Activated naive CD4-positive, alpha-beta T cell treated with anti-CD3 and anti-CD28 coated beads, Interleukin-2, amount 10 ng/mL, durations not matched to agents 7 days and 5 days (primary cell): ENCODE measurements at regions not wholly inside any gene's neighbourhood (a gene's known extent, or its start where the extent isn't known, plus 50 kb on each side); places are given as distances from the start of the nearest gene placed in this dataset.

Source experiments
- CTCF ChIA-PET: fragments of 350-600 bp; sonication (Branson Sonifier 250); formaldehyde crosslinking; loops from one replicate; lab custom pipeline; 2021; ENCODE audit warnings: antibody characterized with exemption; lab: Charles Lee
- DNase-seq: peaks from one replicate; pipeline ENCODE4 v3.0.0-alpha.2; 2020
- H3K27ac Mint-ChIP-seq: one replicate; pipeline ENCODE4 v1.8.0; 2021; ENCODE audit warnings: mild to moderate bottlenecking, moderate library complexity, mixed read lengths
- H3K27me3 Mint-ChIP-seq: one replicate; pipeline ENCODE4 v1.8.0; 2021; ENCODE audit warnings: mild to moderate bottlenecking, mixed read lengths
- H3K36me3 Mint-ChIP-seq: one replicate; pipeline ENCODE4 v1.8.0; 2021; ENCODE audit warnings: mixed read lengths
- H3K4me1 Mint-ChIP-seq: one replicate; pipeline ENCODE4 v1.8.0; 2021; ENCODE audit warnings: mixed read lengths
- H3K4me3 Mint-ChIP-seq: one replicate; pipeline ENCODE4 v1.8.0; 2021; ENCODE audit warnings: mild to moderate bottlenecking, moderate library complexity, mixed read lengths
- H3K9me3 Mint-ChIP-seq: one replicate; pipeline ENCODE4 v1.8.0; 2021; ENCODE audit warnings: mixed read lengths

GRCh38 chr12:69084816-69085378 lies 151.9 kb upstream of the CPM start:
- H3K4me3 Mint-ChIP-seq = no peak overlapping the region
- CTCF ChIA-PET = no interaction called here
- H3K27me3 Mint-ChIP-seq = peaks cover 21% of the 10 kb centered on the region
- no peaks in the 10 kb centered on the region for H3K36me3 Mint-ChIP-seq
- no peak for DNase-seq
- H3K9me3 Mint-ChIP-seq = no peaks in the 10 kb centered on the region
- no peak overlapping the region for H3K27ac Mint-ChIP-seq
- H3K4me1 Mint-ChIP-seq = no peaks in the 10 kb centered on the region

DNA sequence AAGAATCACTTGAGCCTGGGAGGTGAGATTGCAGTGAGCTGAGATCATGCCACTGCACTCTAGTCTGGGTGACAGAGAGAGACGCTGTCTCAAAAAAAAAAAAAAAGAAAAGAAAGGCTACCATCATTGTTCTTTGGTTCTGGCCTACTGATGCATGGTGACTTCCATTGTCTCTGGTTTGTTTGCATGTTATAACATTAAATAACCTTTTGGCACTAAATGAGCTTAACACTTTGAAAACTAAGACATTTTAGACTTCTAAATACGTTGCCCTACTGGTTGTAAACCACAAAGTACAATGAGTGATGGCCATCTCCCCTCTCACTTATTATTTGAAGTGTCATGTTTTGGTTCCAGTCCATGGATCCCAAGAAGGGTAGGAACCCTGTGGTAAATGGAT lies 152.9 kb upstream of the CPM start:
- CTCF ChIA-PET = no interaction called here
- Mint-ChIP-seq H3K4me3 (no peak overlapping the region), H3K27ac (no peak overlapping the region), H3K9me3 (no peaks in the 10 kb centered on the region), H3K4me1 (no peaks in the 10 kb centered on the region), H3K36me3 (no peaks in the 10 kb centered on the region), H3K27me3 (peaks cover 31% of the 10 kb centered on the region)
- no peak for DNase-seq

- no peaks in the 10 kb centered on the region for H3K4me1 Mint-ChIP-seq
- H3K36me3 Mint-ChIP-seq = no peaks in the 10 kb centered on the region
- no peak overlapping the region for H3K4me3 Mint-ChIP-seq
- DNase-seq = no peak
- H3K9me3 Mint-ChIP-seq = no peaks in the 10 kb centered on the region
- peaks cover 41% of the 10 kb centered on the region for H3K27me3 Mint-ChIP-seq
- CTCF ChIA-PET = interaction anchor here (1.4 kb wide), 1 partner anchor 13 kb away, joined by 3 read pairs; no protein-coding TSS in a partner anchor
- no peak overlapping the region for H3K27ac Mint-ChIP-seq
Observed at GRCh38 chr12:69087986-69088385, 151.4 kb upstream of the CPSF6 start.

DNA sequence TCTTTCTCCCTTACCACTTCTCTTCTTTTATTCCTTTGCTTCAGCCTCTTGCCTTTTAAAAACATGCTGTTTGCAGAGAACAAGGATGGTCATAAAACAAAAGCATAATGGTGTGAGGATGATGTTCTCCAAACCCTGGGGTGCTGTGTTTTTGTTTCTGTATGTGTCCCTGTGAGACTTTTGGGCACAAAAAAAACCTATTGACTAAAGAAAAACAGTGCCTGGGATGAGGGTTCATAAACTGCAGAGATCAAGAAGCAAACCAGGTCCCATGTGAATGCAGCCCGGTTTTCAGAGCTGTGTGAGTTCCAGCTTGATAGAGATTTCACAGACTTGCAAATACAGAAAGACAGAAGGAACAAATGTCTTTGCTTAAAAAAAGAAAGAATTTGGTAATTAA lies 148.6 kb upstream of the CPSF6 start:
- Mint-ChIP-seq H3K27ac (no peak overlapping the region), H3K27me3 (peaks cover 29% of the 10 kb centered on the region), H3K4me3 (no peak overlapping the region), H3K4me1 (no peaks in the 10 kb centered on the region), H3K9me3 (no peaks in the 10 kb centered on the region), H3K36me3 (no peaks in the 10 kb centered on the region)
- no peak for DNase-seq
- CTCF ChIA-PET = no interaction called here

- Mint-ChIP-seq H3K4me3 (no peak overlapping the region), H3K27ac (no peak overlapping the region), H3K4me1 (no peaks in the 10 kb centered on the region), H3K27me3 (peaks cover 29% of the 10 kb centered on the region), H3K36me3 (no peaks in the 10 kb centered on the region), H3K9me3 (no peaks in the 10 kb centered on the region)
- CTCF ChIA-PET = no interaction called here
- DNase-seq = no peak
Observed at GRCh38 chr12:69091442-69092017, 147.8 kb upstream of the CPSF6 start.

DNA sequence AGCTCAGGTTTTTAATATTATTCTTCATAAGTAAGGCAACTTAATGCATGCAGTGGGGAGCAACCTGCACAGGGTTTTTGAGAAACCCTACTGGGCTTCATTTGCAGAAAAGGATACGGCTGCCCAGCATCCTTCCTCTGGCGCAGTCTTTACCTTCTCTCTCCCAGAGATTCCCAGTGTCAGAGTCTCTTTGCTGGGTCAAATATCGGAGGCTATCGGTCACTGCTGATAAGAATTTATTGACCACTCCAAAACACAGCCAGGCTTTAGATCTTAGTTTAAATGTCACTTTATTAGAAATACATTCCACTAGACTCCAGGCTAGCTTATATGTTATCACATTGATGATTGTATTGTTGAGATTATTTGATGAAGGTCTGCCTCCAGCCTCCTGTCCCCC lies 147.2 kb upstream of the CPSF6 start:
- H3K9me3 Mint-ChIP-seq = no peaks in the 10 kb centered on the region
- DNase-seq = no peak
- no peak overlapping the region for H3K27ac Mint-ChIP-seq
- H3K4me1 Mint-ChIP-seq = no peaks in the 10 kb centered on the region
- no peaks in the 10 kb centered on the region for H3K36me3 Mint-ChIP-seq
- peaks cover 29% of the 10 kb centered on the region for H3K27me3 Mint-ChIP-seq
- CTCF ChIA-PET = no interaction called here
- H3K4me3 Mint-ChIP-seq = no peak overlapping the region

- H3K4me3 Mint-ChIP-seq = no peak overlapping the region
- no peak for DNase-seq
- H3K9me3 Mint-ChIP-seq = no peaks in the 10 kb centered on the region
- H3K27ac Mint-ChIP-seq = no peak overlapping the region
- CTCF ChIA-PET = no interaction called here
- peaks cover 27% of the 10 kb centered on the region for H3K27me3 Mint-ChIP-seq
- no peaks in the 10 kb centered on the region for H3K36me3 Mint-ChIP-seq
- no peaks in the 10 kb centered on the region for H3K4me1 Mint-ChIP-seq
Observed at GRCh38 chr12:69094606-69095216, 144.7 kb upstream of the CPSF6 start.

GRCh38 chr12:69095765-69096477 lies 143.4 kb upstream of the CPSF6 start:
- Mint-ChIP-seq H3K4me1 (no peaks in the 10 kb centered on the region), H3K36me3 (no peaks in the 10 kb centered on the region), H3K27ac (no peak overlapping the region), H3K27me3 (peaks cover 15% of the 10 kb centered on the region), H3K9me3 (no peaks in the 10 kb centered on the region), H3K4me3 (no peak overlapping the region)
- DNase-seq = no peak
- CTCF ChIA-PET = no interaction called here

DNA sequence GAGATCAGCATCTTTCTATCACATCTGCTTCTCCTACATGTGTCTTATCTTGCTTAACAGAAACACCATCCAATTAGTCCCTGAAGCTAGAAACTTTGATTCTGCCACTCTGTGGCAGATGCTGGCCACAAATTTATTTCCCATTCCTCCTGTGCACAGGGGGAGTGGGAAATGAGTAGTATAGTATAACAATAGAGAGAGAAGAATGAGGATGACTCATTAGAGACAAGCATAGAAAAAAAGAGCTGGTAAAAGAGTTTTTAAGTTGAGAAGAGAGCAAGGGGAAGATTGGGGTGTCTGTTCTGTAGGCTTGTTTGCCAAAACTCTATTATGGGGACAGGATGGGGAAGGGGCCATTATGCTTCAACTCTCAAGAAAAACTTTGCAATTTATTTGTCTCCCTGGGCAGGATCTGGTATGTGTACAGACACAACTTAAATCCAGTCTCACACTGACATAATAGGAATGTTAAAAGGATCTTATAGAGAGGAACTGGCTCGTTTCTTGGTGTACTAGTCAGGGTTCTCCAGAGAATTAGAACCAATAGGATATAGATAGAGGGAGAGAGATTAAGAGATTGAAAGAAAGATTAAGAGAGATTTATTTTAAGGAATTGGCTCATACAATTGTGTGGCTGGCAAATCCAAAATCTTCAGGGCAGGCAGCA lies 142.6 kb upstream of the CPSF6 start:
- Mint-ChIP-seq H3K9me3 (no peaks in the 10 kb centered on the region), H3K4me3 (no peak overlapping the region), H3K27me3 (peaks cover 15% of the 10 kb centered on the region), H3K27ac (no peak overlapping the region), H3K36me3 (no peaks in the 10 kb centered on the region), H3K4me1 (no peaks in the 10 kb centered on the region)
- no peak for DNase-seq
- CTCF ChIA-PET = no interaction called here

DNA sequence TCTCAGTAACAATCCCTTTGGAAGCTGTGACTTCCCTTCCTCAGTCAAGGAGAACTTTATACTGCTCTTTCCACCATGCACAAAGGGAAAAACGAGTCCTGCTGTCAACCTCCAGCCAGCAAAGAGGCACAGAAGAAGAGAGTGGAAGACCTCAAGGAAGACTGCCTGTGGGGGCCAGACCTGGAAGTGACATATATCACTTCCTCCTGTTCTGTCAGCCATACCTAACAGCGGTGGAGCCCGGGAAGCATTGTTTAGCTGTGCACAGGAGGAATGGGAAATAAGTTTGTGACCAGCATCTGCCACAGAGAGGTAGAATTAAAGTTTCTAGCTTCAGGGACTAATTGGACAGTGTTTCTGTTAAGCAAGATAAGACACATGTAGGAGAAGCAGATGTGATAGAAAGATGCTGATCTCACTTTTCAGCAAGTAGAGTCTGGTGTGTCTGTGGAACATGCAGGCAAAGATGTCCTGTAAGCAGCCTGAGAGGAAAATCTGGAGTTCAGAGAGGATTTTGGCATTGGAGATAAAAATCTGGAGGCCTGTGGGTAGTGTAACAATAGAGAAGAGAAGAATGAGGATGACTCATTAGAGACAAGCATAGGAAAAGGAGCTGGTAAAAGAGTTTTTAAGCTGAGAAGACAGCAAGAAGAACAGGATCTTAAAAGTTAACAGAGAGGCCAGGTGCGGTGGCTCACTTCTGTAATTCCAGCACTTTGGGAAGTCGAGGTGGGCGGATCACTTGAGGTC lies 141.6 kb upstream of the CPSF6 start:
- no peak for DNase-seq

GRCh38 chr12:69099201-69099837 lies 140.1 kb upstream of the CPSF6 start:
- Mint-ChIP-seq H3K27ac (no peak overlapping the region), H3K4me1 (no peaks in the 10 kb centered on the region), H3K27me3 (peaks cover 3% of the 10 kb centered on the region), H3K4me3 (no peak overlapping the region), H3K36me3 (no peaks in the 10 kb centered on the region), H3K9me3 (no peaks in the 10 kb centered on the region)
- no peak for DNase-seq
- CTCF ChIA-PET = no interaction called here

More for the DNA sequence above, 141.6 kb upstream of the CPSF6 start:
- Mint-ChIP-seq H3K27me3 (peaks cover 7% of the 10 kb centered on the region), H3K27ac (no peak overlapping the region), H3K9me3 (no peaks in the 10 kb centered on the region), H3K4me1 (no peaks in the 10 kb centered on the region), H3K4me3 (no peak overlapping the region), H3K36me3 (no peaks in the 10 kb centered on the region)
- CTCF ChIA-PET = no interaction called here

- H3K4me3 Mint-ChIP-seq = no peak overlapping the region
- no peaks in the 10 kb centered on the region for H3K4me1 Mint-ChIP-seq
- peaks cover 3% of the 10 kb centered on the region for H3K27me3 Mint-ChIP-seq
- CTCF ChIA-PET = no interaction called here
- H3K36me3 Mint-ChIP-seq = no peaks in the 10 kb centered on the region
- no peaks in the 10 kb centered on the region for H3K9me3 Mint-ChIP-seq
- DNase-seq = no peak
- no peak overlapping the region for H3K27ac Mint-ChIP-seq
Observed at GRCh38 chr12:69101505-69101904, 137.9 kb upstream of the CPSF6 start.

DNA sequence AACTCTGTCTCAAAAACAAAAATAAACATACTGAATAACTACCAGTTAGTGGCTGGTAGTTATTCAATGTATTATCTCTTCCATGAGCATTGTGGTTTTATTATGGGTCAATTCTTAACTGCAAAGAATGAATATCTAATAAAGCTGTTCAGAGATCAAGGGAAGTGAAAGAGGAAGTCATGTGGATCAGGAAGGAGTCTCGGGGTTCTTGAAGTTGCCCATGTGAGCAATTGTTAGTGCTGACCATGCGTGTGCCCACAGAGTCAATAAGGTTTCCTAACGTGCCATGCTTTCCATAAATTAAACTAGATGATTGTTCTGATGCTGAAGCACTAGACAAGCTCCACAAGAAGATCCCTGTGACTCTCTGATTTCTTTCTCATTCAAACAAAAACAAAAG lies 136.5 kb upstream of the CPSF6 start:
- peaks cover 3% of the 10 kb centered on the region for H3K27me3 Mint-ChIP-seq
- H3K4me1 Mint-ChIP-seq = no peaks in the 10 kb centered on the region
- H3K27ac Mint-ChIP-seq = no peak overlapping the region
- H3K4me3 Mint-ChIP-seq = no peak overlapping the region
- H3K36me3 Mint-ChIP-seq = no peaks in the 10 kb centered on the region
- DNase-seq = no peak
- no peaks in the 10 kb centered on the region for H3K9me3 Mint-ChIP-seq
- CTCF ChIA-PET = no interaction called here
